Endothelial cell of umbilical vein (primary cell): ENCODE measurements at regions not wholly inside any gene's neighbourhood (a gene's known extent, or its start where the extent isn't known, plus 50 kb on each side); places are given as distances from the start of the nearest gene placed in this dataset.

Experiments used
- CTCF ChIP-seq, 2 donors: IDR thresholded peaks; 1 replicate in 1 of 2; 2 replicates in 1 of 2; pipeline ENCODE4 v1.5.1; 2011; ENCODE audit warnings: low read length in 2 of 2, mild to moderate bottlenecking in 2 of 2, moderate library complexity in 2 of 2, control low read depth in 1 of 2, inconsistent platforms in 1 of 2, low read depth in 1 of 2; ENCODE audit not compliant: insufficient read depth in 1 of 2; ENCODE audit errors: extremely low read depth in 1 of 2
- EZH2 ChIP-seq: IDR thresholded peaks from 2 replicates; pipeline ENCODE4 v1.6.1; 2012; ENCODE audit warnings: borderline replicate concordance, low read depth, mild to moderate bottlenecking, moderate library complexity, low read length, inconsistent platforms; ENCODE audit not compliant: severe bottlenecking
- POLR2A ChIP-seq: IDR thresholded peaks from 2 replicates; pipeline ENCODE4 v1.6.1; 2012; ENCODE audit warnings: low read depth, mild to moderate bottlenecking, control low read depth, low read length
- POLR2AphosphoS5 ChIP-seq: IDR thresholded peaks from 2 replicates; pipeline ENCODE4 v1.6.1; 2012; ENCODE audit warnings: low read depth, mild to moderate bottlenecking, control low read depth, low read length, moderate library complexity; ENCODE audit not compliant: insufficient read depth

- no peak for TF ChIP-seq CTCF (IDR thresholded peaks at IDR 0.05; ENCODE audit: extremely low read depth in 1 of 2, insufficient read depth in 1 of 2, low read depth in 1 of 2, low read length in 2 of 2)
- no peak for TF ChIP-seq EZH2
- TF ChIP-seq POLR2A, result no peak
- TF ChIP-seq POLR2AphosphoS5, result no peak
Measured at GRCh38 chr15:93250950-93251349, 161.9 kb upstream of the RGMA start.
